Left forelimb (tissue), 1 donor: ENCODE measurements at regions not wholly inside any gene's neighbourhood (a gene's known extent, or its start where the extent isn't known, plus 50 kb on each side); places are given as distances from the start of the nearest gene placed in this dataset.

Source experiments
- DNase-seq: peaks from one replicate; pipeline ENCODE4 v3.0.0-alpha.2; 2018; ENCODE audit warnings: low spot score

- no peak for DNase-seq
Observed at GRCh38 chr2:220167956-220168355, 540.5 kb downstream of the SLC4A3 start.

- DNase-seq: no peak
Observed at GRCh38 chr2:220168891-220169546, 541.6 kb downstream of the SLC4A3 start.

GRCh38 chr2:220174826-220175225 is 547.4 kb downstream of the SLC4A3 start:
- no peak for DNase-seq

- no peak for DNase-seq
Observed at GRCh38 chr2:220175967-220176366, 548.5 kb downstream of the SLC4A3 start.

GRCh38 chr2:220178991-220179695 is 551.7 kb downstream of the SLC4A3 start:
- no peak for DNase-seq

- no peak for DNase-seq
Observed at GRCh38 chr2:220181165-220181564, 553.7 kb downstream of the SLC4A3 start.

GRCh38 chr2:220182790-220183189 is 555.4 kb downstream of the SLC4A3 start:
- no peak for DNase-seq

GRCh38 chr2:220185766-220186305 is 558.4 kb downstream of the SLC4A3 start:
- no peak for DNase-seq

- no peak for DNase-seq
Observed at GRCh38 chr2:220188031-220188430, 560.6 kb downstream of the SLC4A3 start.

GRCh38 chr2:220191031-220191430 is 563.6 kb downstream of the SLC4A3 start:
- no peak for DNase-seq

GRCh38 chr2:220191737-220192136 is 564.3 kb downstream of the SLC4A3 start:
- DNase-seq: no peak

- DNase-seq: no peak
Observed at GRCh38 chr2:220192994-220193753, 565.7 kb downstream of the SLC4A3 start.

- DNase-seq: no peak
Observed at GRCh38 chr2:220194630-220195584, 567.5 kb downstream of the SLC4A3 start.

- no peak for DNase-seq
Observed at GRCh38 chr2:220198896-220199295, 571.5 kb downstream of the SLC4A3 start.

GRCh38 chr2:220202066-220202465 is 574.6 kb downstream of the SLC4A3 start:
- no peak for DNase-seq

- no peak for DNase-seq
Observed at GRCh38 chr2:220209093-220209492, 581.7 kb downstream of the SLC4A3 start.

- no peak for DNase-seq
Observed at GRCh38 chr2:220209751-220210150, 582.3 kb downstream of the SLC4A3 start.

GRCh38 chr2:220212296-220213080 is 585.1 kb downstream of the SLC4A3 start:
- no peak for DNase-seq

- no peak for DNase-seq
Observed at GRCh38 chr2:220215785-220216184, 588.4 kb downstream of the SLC4A3 start.

- no peak for DNase-seq
Observed at GRCh38 chr2:220219371-220219770, 591.9 kb downstream of the SLC4A3 start.

GRCh38 chr2:220220009-220220408 is 592.6 kb downstream of the SLC4A3 start:
- no peak for DNase-seq
